Mesothelial cell of epicardium (in vitro differentiated cells): ENCODE measurements at regions not wholly inside any gene's neighbourhood (a gene's known extent, or its start where the extent isn't known, plus 50 kb on each side); places are given as distances from the start of the nearest gene placed in this dataset.

Experiments
- DNase-seq, 2 experiments: peaks; one replicate each; pipeline ENCODE4 v3.0.0; 2021; ENCODE audit warnings: low spot score in 2 of 2; ENCODE audit not compliant: unreplicated experiment in 2 of 2
- H3K27ac Mint-ChIP-seq: 2 replicates; pipeline ENCODE4 v1.8.0; 2021; ENCODE audit warnings: mixed read lengths
- H3K27me3 Mint-ChIP-seq: 2 replicates; pipeline ENCODE4 v1.8.0; 2021; ENCODE audit warnings: low read depth, mixed read lengths
- H3K36me3 Mint-ChIP-seq: 2 replicates; pipeline ENCODE4 v1.8.0; 2021; ENCODE audit warnings: mixed read lengths
- H3K4me1 Mint-ChIP-seq: 2 replicates; pipeline ENCODE4 v1.8.0; 2021; ENCODE audit warnings: mixed read lengths
- H3K4me3 Mint-ChIP-seq: 2 replicates; pipeline ENCODE4 v1.8.0; 2021; ENCODE audit warnings: mild to moderate bottlenecking, moderate library complexity, mixed read lengths
- H3K9me3 Mint-ChIP-seq: 2 replicates; pipeline ENCODE4 v1.8.0; 2021; ENCODE audit warnings: mixed read lengths
- CTCF ChIP-seq: fragments of 200-600 bp; sonication (generic); IDR thresholded peaks from one replicate; pipeline ENCODE4 v1.5.0; 2021; ENCODE audit warnings: antibody characterized with exemption; ENCODE audit not compliant: unreplicated experiment

GRCh38 chr12:42643881-42644579 lies 54.5 kb upstream of the PRICKLE1 start:
- Mint-ChIP-seq H3K27me3 (no peaks in the 10 kb centered on the region), H3K27ac (no peak overlapping the region), H3K9me3 (peaks cover 4% of the 10 kb centered on the region), H3K4me1 (peaks cover 31% of the 10 kb centered on the region), H3K4me3 (no peak overlapping the region), H3K36me3 (no peaks in the 10 kb centered on the region)
- no peak for DNase-seq
- TF ChIP-seq CTCF: no peak

- no peak overlapping the region for H3K4me3 Mint-ChIP-seq
- H3K9me3 Mint-ChIP-seq: peaks cover 4% of the 10 kb centered on the region
- TF ChIP-seq CTCF: no peak
- H3K27me3 Mint-ChIP-seq: no peaks in the 10 kb centered on the region
- no peaks in the 10 kb centered on the region for H3K36me3 Mint-ChIP-seq
- DNase-seq: no peak
- H3K27ac Mint-ChIP-seq: no peak overlapping the region
- peaks cover 42% of the 10 kb centered on the region for H3K4me1 Mint-ChIP-seq
Measured at GRCh38 chr12:42641221-42641885, 51.8 kb upstream of the PRICKLE1 start.

GRCh38 chr12:42640391-42640790 lies 50.8 kb upstream of the PRICKLE1 start:
- H3K4me3 Mint-ChIP-seq: no peak overlapping the region
- H3K4me1 Mint-ChIP-seq: peaks cover 42% of the 10 kb centered on the region
- peak overlapping the region; percentile 81 for H3K27ac Mint-ChIP-seq
- H3K27me3 Mint-ChIP-seq: no peaks in the 10 kb centered on the region
- peaks cover 4% of the 10 kb centered on the region for H3K9me3 Mint-ChIP-seq
- DNase-seq: no peak
- no peaks in the 10 kb centered on the region for H3K36me3 Mint-ChIP-seq
- TF ChIP-seq CTCF: no peak

- Mint-ChIP-seq H3K4me3 (no peak overlapping the region), H3K4me1 (peaks cover 42% of the 10 kb centered on the region), H3K27me3 (no peaks in the 10 kb centered on the region), H3K36me3 (no peaks in the 10 kb centered on the region), H3K9me3 (peaks cover 4% of the 10 kb centered on the region), H3K27ac (peak overlapping the region; percentile 81)
- no peak for TF ChIP-seq CTCF
- DNase-seq: no peak
Measured at GRCh38 chr12:42639556-42639955, 50.0 kb upstream of the PRICKLE1 start.
